HUES48 (cell line): ENCODE measurements at regions not wholly inside any gene's neighbourhood (a gene's known extent, or its start where the extent isn't known, plus 50 kb on each side); places are given as distances from the start of the nearest gene placed in this dataset.
"Not testable (repeated sequence)": the region's sequence is repeated elsewhere in the genome, so short reads cannot be mapped to it uniquely, and the experiment has no call there.

Experiments used
- H3K27ac ChIP-seq: one replicate; pipeline ENCODE4 v1.7.0; 2013; ENCODE audit warnings: low read depth, low read length, inconsistent platforms
- H3K27me3 ChIP-seq: 2 replicates; pipeline ENCODE4 v1.6.1; 2013; ENCODE audit warnings: mild to moderate bottlenecking, low read length; ENCODE audit not compliant: control insufficient read depth, insufficient read depth
- H3K36me3 ChIP-seq: 2 replicates; pipeline ENCODE4 v1.6.1; 2013; ENCODE audit warnings: low read length; ENCODE audit not compliant: control insufficient read depth, insufficient read depth
- H3K4me1 ChIP-seq: 2 replicates; pipeline ENCODE4 v1.6.1; 2013; ENCODE audit warnings: mild to moderate bottlenecking, low read length; ENCODE audit not compliant: control insufficient read depth, insufficient read depth
- H3K4me3 ChIP-seq: 2 replicates; pipeline ENCODE4 v1.5.1; 2013; ENCODE audit warnings: mild to moderate bottlenecking, low read depth, low read length
- H3K9ac ChIP-seq: 2 replicates; pipeline ENCODE4 v1.6.1; 2013; ENCODE audit warnings: mild to moderate bottlenecking, low read depth, low read length, moderate library complexity
- H3K9me3 ChIP-seq: 2 replicates; pipeline ENCODE4 v1.6.1; 2013; ENCODE audit warnings: low read length; ENCODE audit not compliant: control insufficient read depth, insufficient read depth

DNA sequence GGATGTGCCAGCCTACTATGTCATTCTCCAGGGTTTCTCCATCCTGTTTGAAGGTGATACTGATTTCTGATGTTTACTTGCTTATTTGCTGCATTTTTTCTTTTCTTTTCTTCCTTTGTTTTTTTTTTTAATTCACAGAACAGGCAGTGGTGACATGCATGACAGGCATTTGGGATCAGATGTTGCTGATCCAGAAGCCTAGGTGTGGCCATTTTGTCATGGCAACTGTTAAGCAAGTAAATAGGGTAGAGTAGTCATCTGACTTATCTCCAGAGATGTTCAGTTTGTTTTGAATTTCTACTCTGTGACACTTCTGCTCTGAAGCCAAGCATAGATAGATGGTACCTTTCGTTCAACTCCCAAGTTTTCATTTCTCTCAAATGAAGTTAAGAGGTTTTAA is 85.4 kb upstream of the IKBKE start:
- H3K4me1 ChIP-seq, H3K27me3 ChIP-seq, H3K36me3 ChIP-seq, H3K9me3 ChIP-seq, H3K9ac ChIP-seq, H3K27ac ChIP-seq, H3K4me3 ChIP-seq: not testable (repeated sequence)

DNA sequence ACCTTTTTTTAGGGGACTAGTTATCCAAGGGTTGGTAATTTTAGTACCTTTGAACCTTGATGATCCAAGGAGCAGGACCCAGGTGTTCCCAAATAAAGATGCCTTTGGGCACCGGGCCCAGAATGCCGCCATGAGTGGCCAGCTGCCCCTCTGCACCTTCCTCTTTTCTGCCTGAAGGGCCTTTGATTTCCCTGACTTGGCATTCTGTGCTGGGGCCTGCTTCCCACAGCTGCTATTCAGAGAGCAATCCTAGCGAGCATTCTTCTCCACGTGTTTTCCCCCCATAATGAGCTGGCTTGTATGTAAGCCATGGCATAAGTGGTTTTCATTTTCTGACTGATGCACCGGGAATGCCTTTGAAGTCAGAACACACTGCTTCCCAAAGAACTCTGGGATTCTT is 82.6 kb upstream of the IKBKE start:
- H3K9ac ChIP-seq, H3K36me3 ChIP-seq, H3K4me1 ChIP-seq, H3K4me3 ChIP-seq, H3K27ac ChIP-seq, H3K9me3 ChIP-seq, H3K27me3 ChIP-seq: not testable (repeated sequence)

DNA sequence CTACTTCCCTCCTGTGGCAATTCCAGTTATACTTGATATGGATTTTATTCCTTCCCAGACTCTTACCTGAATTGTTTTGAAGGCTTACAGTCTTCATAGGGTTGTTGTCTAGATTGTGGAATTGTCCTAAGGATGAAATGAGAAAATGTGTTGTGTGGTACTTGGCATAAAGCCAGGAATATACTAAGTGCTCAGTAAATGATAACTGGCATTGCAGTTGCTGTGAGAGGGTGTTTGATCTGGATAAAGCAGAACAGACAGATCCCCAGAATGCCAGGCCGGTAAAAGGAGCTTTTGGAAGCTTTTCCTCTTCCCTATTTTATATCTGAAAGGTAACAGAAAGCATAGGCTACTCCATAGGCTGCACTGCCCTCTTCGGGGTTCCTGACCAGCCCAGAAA is 78.4 kb upstream of the IKBKE start:
- H3K27ac ChIP-seq, H3K27me3 ChIP-seq, H3K9ac ChIP-seq, H3K9me3 ChIP-seq, H3K4me1 ChIP-seq, H3K4me3 ChIP-seq, H3K36me3 ChIP-seq: not testable (repeated sequence)

DNA sequence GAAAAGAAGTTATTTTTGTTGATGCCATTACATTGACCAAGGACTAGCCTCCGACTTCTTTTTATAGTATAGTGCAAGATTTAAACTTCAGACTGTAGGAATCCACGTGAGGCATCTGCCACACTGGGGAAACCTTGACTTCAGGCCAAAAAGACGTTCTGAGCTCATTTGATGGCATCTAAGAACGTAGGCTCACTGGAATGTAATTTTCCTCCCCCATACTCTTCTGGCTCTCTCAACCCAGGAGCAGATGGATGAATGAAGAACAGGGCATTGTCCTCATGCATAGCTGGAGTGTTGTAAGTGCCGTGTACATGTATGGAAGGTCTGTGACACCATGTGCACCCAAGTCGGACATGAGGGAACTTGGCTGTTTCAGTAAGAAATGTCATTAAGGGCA is 72.8 kb upstream of the IKBKE start:
- H3K9ac ChIP-seq, H3K9me3 ChIP-seq, H3K36me3 ChIP-seq, H3K27ac ChIP-seq, H3K27me3 ChIP-seq, H3K4me3 ChIP-seq, H3K4me1 ChIP-seq: not testable (repeated sequence)

DNA sequence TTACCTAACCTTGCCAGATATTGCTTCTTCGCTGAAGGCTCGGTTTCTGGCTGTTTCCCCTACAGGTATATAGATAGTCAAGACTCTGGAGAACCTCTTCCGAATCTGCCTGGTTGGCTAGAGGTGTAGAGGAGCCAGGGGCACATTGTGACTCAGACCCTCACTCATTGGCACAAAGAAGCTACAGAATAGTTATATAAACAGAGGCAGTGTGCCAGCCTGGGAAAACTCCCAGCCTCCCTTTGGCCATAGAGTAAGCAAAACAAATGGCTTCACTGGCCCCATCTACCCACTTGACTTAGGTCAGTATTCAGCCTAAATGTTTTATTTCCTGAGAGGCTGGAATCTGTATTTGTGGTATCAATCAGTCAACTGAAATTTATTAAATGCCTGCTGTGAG is 72.0 kb upstream of the IKBKE start:
- not testable (repeated sequence) for H3K36me3 ChIP-seq, H3K9ac ChIP-seq, H3K27ac ChIP-seq, H3K4me1 ChIP-seq, H3K9me3 ChIP-seq, H3K4me3 ChIP-seq, H3K27me3 ChIP-seq

DNA sequence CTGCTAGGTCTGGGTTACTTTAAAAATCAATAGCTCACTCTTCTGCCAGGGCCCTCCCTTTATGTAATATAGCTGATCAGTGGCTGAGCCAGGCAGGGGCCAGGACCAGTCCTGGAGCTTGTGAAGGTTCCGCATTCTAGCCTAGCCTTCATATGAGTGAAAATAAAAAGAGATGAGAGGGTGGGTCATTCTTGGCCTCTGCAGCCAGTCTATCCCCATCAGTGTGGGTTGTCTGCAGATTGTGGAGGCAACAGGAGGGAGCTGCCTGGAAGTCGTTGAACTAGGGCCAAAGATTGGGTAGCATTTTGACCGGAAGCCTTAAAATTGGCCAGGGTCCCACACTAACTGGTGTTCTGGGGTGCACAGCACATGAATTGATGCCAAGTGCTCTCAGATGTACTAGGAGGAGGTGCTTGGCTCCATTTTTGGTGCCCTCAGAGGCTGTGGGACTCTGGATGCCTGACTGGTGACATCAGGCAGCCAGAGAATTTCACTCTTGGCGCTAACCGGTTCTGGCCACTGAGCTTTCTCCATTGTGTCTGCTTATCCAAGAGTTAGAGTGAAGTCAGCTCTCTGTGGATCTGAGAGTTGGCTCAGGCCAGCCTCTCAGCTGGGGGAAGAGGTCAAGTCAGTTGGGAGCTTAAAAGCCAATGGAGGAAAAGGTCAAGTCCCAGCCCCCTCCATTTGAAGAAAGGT is 66.5 kb upstream of the IKBKE start:
- H3K9me3 ChIP-seq, H3K36me3 ChIP-seq, H3K4me1 ChIP-seq, H3K27me3 ChIP-seq, H3K4me3 ChIP-seq, H3K27ac ChIP-seq, H3K9ac ChIP-seq: not testable (repeated sequence)

DNA sequence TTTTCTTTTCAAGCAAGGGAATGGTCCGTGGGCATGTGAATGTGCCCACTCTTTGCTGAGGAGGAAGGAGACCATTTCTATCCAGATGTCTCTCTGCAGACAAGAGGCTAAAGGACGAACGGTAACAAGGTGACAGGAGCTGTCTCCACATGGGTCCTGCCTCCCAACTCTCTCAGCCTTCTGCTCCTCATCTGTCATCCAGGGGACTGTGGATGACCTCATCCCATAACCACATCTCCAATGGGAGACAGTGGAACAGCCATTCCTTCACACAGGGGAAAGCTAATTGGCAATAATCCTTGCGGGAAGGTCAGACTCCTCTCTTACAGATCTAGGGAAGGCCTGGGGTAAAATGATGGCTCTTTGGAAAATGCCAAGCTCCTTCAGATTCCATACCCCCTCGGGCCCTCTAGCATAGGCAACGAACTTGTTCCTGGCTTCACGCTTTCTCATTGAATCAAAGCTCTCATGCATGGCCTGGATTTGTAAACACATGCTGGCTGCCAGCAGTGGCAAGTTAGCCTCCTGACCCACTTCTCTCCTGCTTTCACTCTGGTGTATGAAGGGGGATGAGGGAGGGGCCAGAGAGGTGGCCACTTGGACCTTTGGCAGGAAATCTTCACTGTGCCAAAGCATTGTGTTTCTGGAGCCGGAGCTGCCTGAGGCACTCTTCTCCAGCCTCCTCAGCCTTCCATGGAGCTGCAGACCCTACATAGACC is 65.8 kb upstream of the IKBKE start:
- H3K4me1 ChIP-seq, H3K4me3 ChIP-seq, H3K9me3 ChIP-seq, H3K27me3 ChIP-seq, H3K9ac ChIP-seq, H3K27ac ChIP-seq, H3K36me3 ChIP-seq: not testable (repeated sequence)

DNA sequence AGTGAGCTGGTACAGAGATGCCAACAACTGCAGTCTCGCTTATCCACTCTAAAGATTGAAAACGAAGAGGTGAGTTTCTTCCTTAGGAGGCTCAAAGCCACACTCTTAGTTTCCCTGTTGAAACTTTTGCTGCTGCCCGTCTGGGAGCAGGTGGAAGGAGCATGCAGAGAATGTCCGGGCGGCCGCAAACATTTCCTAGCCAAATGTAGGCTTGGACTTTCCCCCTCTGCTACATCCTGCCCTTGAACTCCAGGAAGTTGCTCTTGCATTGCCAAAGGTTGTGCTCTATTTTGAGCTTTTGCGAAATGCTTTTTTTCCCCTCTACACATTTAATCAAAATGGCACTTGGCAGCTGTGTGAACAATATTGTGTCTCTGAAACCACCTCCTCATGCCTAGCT is 65.0 kb upstream of the IKBKE start:
- not testable (repeated sequence) for H3K4me3 ChIP-seq, H3K36me3 ChIP-seq, H3K27me3 ChIP-seq, H3K9me3 ChIP-seq, H3K27ac ChIP-seq, H3K9ac ChIP-seq, H3K4me1 ChIP-seq

DNA sequence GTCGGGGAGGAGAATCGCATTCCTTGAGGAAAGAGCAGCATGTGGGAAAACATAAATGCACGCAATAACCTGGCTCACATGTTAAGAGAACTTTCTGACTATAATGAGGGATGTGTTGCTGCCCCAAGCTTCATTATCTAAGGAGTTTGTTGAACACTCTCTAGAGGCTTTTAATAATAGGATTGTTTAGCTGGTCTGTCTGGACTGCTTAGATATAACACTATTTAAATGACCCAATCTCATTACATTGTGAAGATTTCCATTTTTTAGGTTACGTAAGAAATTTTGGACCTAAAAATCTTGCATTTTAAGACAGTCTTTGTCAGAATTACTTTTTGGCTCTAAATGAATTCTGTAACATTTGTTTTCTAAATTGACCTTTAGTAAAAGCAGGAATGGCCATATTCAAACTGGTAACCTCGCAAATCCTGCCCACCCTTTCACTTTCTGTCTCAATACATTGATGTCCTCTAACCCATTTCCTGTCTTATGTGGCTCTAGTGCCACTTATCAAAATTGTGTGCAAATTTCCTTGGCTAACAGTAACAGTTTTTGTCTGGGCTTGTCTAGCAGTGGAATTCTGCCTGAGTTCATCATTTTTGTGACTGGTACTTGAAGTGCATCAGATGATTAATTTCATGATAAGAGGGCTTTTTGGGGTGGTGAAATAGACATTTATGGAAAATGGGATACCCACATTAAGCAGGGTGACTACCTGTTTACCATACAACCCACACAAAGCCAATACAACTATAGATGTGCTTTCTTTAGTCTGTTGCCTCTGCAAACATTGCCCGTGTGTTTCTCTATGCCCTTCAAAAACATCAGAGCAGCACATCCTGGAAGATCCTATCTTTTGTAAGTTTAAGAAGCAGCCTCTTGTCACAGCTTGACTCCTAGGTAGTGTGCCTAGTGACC is 61.6 kb upstream of the IKBKE start:
- H3K27me3 ChIP-seq, H3K27ac ChIP-seq, H3K9me3 ChIP-seq, H3K4me1 ChIP-seq, H3K36me3 ChIP-seq, H3K4me3 ChIP-seq, H3K9ac ChIP-seq: not testable (repeated sequence)

DNA sequence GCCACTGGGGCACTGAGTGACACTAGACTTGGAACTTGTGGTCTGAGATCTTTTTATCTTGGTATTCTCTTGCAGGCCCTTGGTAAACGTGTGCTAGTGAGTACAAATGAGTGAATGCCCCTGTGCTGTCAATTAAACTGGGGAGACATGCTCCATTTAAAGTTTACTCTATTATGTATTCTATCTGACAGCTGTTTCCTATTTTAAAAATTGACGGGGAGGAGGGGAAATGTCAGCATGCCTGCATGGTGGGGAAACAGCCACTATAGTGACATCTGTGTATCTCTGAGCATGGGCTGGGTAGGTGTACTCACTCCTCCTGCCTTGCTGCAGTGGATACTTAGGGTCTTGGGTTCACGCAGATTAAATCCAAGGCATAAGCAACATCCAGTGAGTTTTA is 59.0 kb upstream of the IKBKE start:
- Histone ChIP-seq H3K9ac (no peak overlapping the region), H3K36me3 (peaks cover 8% of the 10 kb centered on the region), H3K4me3 (no peak overlapping the region)

DNA sequence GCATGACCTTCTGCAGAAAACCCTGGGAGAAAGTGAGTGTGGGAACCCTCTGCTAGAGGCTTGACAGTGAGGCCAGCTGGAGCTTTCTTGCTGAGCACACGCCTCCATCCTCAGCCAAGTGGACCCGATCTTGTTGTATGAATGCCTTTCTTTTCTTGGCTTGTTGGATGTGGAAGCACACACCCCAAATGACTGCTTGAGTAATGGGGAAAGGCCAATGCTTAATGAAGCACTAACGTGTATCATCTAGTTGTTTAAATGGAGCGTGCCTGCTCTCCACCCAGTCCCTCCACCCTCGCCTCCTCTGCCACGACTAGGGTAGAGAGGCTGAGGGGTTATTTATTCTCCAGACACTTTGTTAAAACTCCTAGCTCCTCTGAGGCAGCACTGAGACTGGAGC is 54.3 kb upstream of the IKBKE start:
- Histone ChIP-seq H3K9me3 (no peaks in the 10 kb centered on the region), H3K27me3 (no peaks in the 10 kb centered on the region), H3K4me3 (no peak overlapping the region), H3K4me1 (0 out of 2 replicates have a peak, but pooled peaks cover 4% of the 10 kb centered on the region), H3K36me3 (peaks cover 32% of the 10 kb centered on the region), H3K27ac (no peak overlapping the region), H3K9ac (no peak overlapping the region)

More for the DNA sequence above, 59.0 kb upstream of the IKBKE start:
- Histone ChIP-seq H3K9me3 (no peaks in the 10 kb centered on the region), H3K27ac (no peak overlapping the region), H3K4me1 (no peaks in the 10 kb centered on the region), H3K27me3 (no peaks in the 10 kb centered on the region)
